ENCODE measurements at regions not wholly inside any gene's neighbourhood (a gene's known extent, or its start where the extent isn't known, plus 50 kb on each side); places are given as distances from the start of the nearest gene placed in this dataset.

- peak in 1 of 2 donors; percentile 28 for TF ChIP-seq RXRA (IDR thresholded peaks at IDR 0.05)
- no peak for TF ChIP-seq CTCF (IDR thresholded peaks at IDR 0.05; ENCODE audit: low read depth, low read length, missing input control)
- no peak for TF ChIP-seq HNF4A (conservative IDR thresholded peaks at IDR 0.05)
- no peak for TF ChIP-seq EGR1 (IDR thresholded peaks at IDR 0.05; ENCODE audit: low read depth in 2 of 2)
- no peak for TF ChIP-seq RAD21 (IDR thresholded peaks at IDR 0.05)
- no peak for TF ChIP-seq YY1 (IDR thresholded peaks at IDR 0.05)
- WGBS = 98% methylated on average over 4 of the region's 4 CpGs
- no peak for DNase-seq (ENCODE audit: low spot score)
- Histone ChIP-seq H3K4me3 (ENCODE audit: low read depth in 1 of 3, low read length in 3 of 3) (no peak overlapping the region), H3K36me3 (ENCODE audit: control insufficient read depth in 4 of 4, insufficient read depth in 3 of 4, low read depth in 1 of 4, low read length in 3 of 4) (peaks cover 0 to 31% (median 9%) of the 10 kb centered on the region in 4 donors), H3K9me3 (ENCODE audit: control insufficient read depth in 4 of 4, low read length in 3 of 4) (no peaks in the 10 kb centered on the region), H3K27me3 (ENCODE audit: control insufficient read depth in 4 of 4, insufficient read depth in 4 of 4, low read length in 3 of 4) (no peaks in the 10 kb centered on the region), H3K9ac (ENCODE audit: low read depth in 1 of 2, low read length in 2 of 2) (no peak overlapping the region), H3K27ac (ENCODE audit: low read depth in 1 of 2, low read length in 2 of 2) (no peak overlapping the region), H3K4me1 (ENCODE audit: control insufficient read depth in 4 of 4, insufficient read depth in 4 of 4, low read length in 3 of 4) (no peaks in the 10 kb centered on the region)
Measured at GRCh38 chr12:104858611-104859543, 99.2 kb downstream of the SLC41A2 start.

- Histone ChIP-seq H3K4me3 (ENCODE audit: low read depth in 1 of 3, low read length in 3 of 3) (no peak overlapping the region), H3K27me3 (ENCODE audit: control insufficient read depth in 4 of 4, insufficient read depth in 4 of 4, low read length in 3 of 4) (no peaks in the 10 kb centered on the region), H3K9ac (ENCODE audit: low read depth in 1 of 2, low read length in 2 of 2) (no peak overlapping the region), H3K36me3 (ENCODE audit: control insufficient read depth in 4 of 4, insufficient read depth in 3 of 4, low read depth in 1 of 4, low read length in 3 of 4) (peaks cover 0 to 29% (median 9%) of the 10 kb centered on the region in 4 donors), H3K9me3 (ENCODE audit: control insufficient read depth in 4 of 4, low read length in 3 of 4) (no peaks in the 10 kb centered on the region), H3K27ac (ENCODE audit: low read depth in 1 of 2, low read length in 2 of 2) (no peak overlapping the region), H3K4me1 (ENCODE audit: control insufficient read depth in 4 of 4, insufficient read depth in 4 of 4, low read length in 3 of 4) (no peaks in the 10 kb centered on the region)
- no peak for DNase-seq (ENCODE audit: low spot score)
- 91% methylated on average over 3 of the region's 3 CpGs for WGBS
- TF ChIP-seq ATF3 (IDR thresholded peaks at IDR 0.05) (no peak), GABPA (IDR thresholded peaks at IDR 0.05 in 1 of 2, conservative IDR thresholded peaks at IDR 0.05 in 1 of 2) (no peak), HNF4G (IDR thresholded peaks at IDR 0.05) (no peak), FOXA2 (IDR thresholded peaks at IDR 0.05) (no peak), YY1 (IDR thresholded peaks at IDR 0.05) (no peak), TAF1 (conservative IDR thresholded peaks at IDR 0.05) (no peak), MAX (IDR thresholded peaks at IDR 0.05) (no peak), JUND (IDR thresholded peaks at IDR 0.05) (no peak), REST (IDR thresholded peaks at IDR 0.05) (no peak), CTCF (IDR thresholded peaks at IDR 0.05; ENCODE audit: low read depth, low read length, missing input control) (no peak), NR2F2 (IDR thresholded peaks at IDR 0.05) (no peak), ZBTB33 (IDR thresholded peaks at IDR 0.05) (no peak), RXRA (IDR thresholded peaks at IDR 0.05) (no peak), FOXA1 (IDR thresholded peaks at IDR 0.05) (no peak), RAD21 (IDR thresholded peaks at IDR 0.05) (no peak), SP1 (IDR thresholded peaks at IDR 0.05) (no peak), EGR1 (IDR thresholded peaks at IDR 0.05; ENCODE audit: low read depth in 2 of 2) (no peak), HNF4A (conservative IDR thresholded peaks at IDR 0.05) (no peak)
Measured at GRCh38 chr12:104856531-104856930, 101.6 kb downstream of the SLC41A2 start.

All from liver (tissue), 8 donors.